SK-N-MC (cell line): ENCODE measurements at regions not wholly inside any gene's neighbourhood (a gene's known extent, or its start where the extent isn't known, plus 50 kb on each side); places are given as distances from the start of the nearest gene placed in this dataset.

Experiments used
- FOXP2 ChIP-seq: optimal IDR thresholded peaks from 2 replicates; pipeline ENCODE3; 2011; ENCODE audit warnings: mild to moderate bottlenecking, moderate library complexity; ENCODE audit not compliant: insufficient read depth; ENCODE audit errors: extremely low read length, control extremely low read depth
- POLR2AphosphoS5 ChIP-seq: IDR thresholded peaks from 2 replicates; pipeline ENCODE4 v1.6.1; 2012; ENCODE audit warnings: mild to moderate bottlenecking, low read depth, low read length, borderline replicate concordance

- no peak for TF ChIP-seq FOXP2
- TF ChIP-seq POLR2AphosphoS5: no peak
Observed at GRCh38 chr14:34025325-34026017, 74.6 kb upstream of the EGLN3 start.
